ENCODE measurements at regions not wholly inside any gene's neighbourhood (a gene's known extent, or its start where the extent isn't known, plus 50 kb on each side); places are given as distances from the start of the nearest gene placed in this dataset.

GRCh38 chr6:3577517-3577916 lies 120.7 kb upstream of the SLC22A23 start:
- TF ChIP-seq CTCF (conservative IDR thresholded peaks at IDR 0.05 in 1 of 2, IDR thresholded peaks at IDR 0.05 in 1 of 2; ENCODE audit: extremely low read depth in 1 of 2, insufficient read depth in 1 of 2, low read depth in 1 of 2, low read length in 2 of 2): no peak
- TF ChIP-seq EZH2 (IDR thresholded peaks at IDR 0.05; ENCODE audit: borderline replicate concordance, low read length): no peak

Data from mammary epithelial cell (primary cell).